ENCODE measurements at regions not wholly inside any gene's neighbourhood (a gene's known extent, or its start where the extent isn't known, plus 50 kb on each side); places are given as distances from the start of the nearest gene placed in this dataset.

- Histone ChIP-seq H3K9ac (ENCODE audit: low read length) (no peak overlapping the region), H3K9me2 (ENCODE audit: insufficient read depth, low read length) (no peaks in the 10 kb centered on the region), H2AFZ (ENCODE audit: low read depth, low read length) (no peak overlapping the region), H3K4me3 (ENCODE audit: low read length) (no peak overlapping the region), H3K79me2 (replicated peaks; ENCODE audit: insufficient read depth, low read length) (no peaks in the 10 kb centered on the region), H3K36me3 (ENCODE audit: insufficient read depth, low read length) (no peaks in the 10 kb centered on the region), H3K27me3 (ENCODE audit: insufficient read depth, low read depth, low read length) (no peaks in the 10 kb centered on the region), H3K9me3 (ENCODE audit: low read length) (no peaks in the 10 kb centered on the region), H3K27ac (ENCODE audit: low read length) (no peak overlapping the region), H3K4me2 (ENCODE audit: low read length) (no peak overlapping the region), H3F3A (ENCODE audit: insufficient read depth, low read length, poor library complexity, severe bottlenecking) (no peaks in the 10 kb centered on the region), H4K20me1 (ENCODE audit: insufficient read depth) (no peaks in the 10 kb centered on the region)
- no peak for TF ChIP-seq TAF1 (IDR thresholded peaks at IDR 0.05; ENCODE audit: low read depth)
- TF ChIP-seq RAD21 (conservative IDR thresholded peaks at IDR 0.05), result no peak
- TF ChIP-seq SMC3 (conservative IDR thresholded peaks at IDR 0.05; ENCODE audit: poor library complexity), result no peak
- TF ChIP-seq EP300 (conservative IDR thresholded peaks at IDR 0.05; ENCODE audit: poor library complexity, severe bottlenecking), result no peak
- no peak for TF ChIP-seq MXI1 (conservative IDR thresholded peaks at IDR 0.05; ENCODE audit: poor library complexity, severe bottlenecking)
- TF ChIP-seq, protein P1, sequence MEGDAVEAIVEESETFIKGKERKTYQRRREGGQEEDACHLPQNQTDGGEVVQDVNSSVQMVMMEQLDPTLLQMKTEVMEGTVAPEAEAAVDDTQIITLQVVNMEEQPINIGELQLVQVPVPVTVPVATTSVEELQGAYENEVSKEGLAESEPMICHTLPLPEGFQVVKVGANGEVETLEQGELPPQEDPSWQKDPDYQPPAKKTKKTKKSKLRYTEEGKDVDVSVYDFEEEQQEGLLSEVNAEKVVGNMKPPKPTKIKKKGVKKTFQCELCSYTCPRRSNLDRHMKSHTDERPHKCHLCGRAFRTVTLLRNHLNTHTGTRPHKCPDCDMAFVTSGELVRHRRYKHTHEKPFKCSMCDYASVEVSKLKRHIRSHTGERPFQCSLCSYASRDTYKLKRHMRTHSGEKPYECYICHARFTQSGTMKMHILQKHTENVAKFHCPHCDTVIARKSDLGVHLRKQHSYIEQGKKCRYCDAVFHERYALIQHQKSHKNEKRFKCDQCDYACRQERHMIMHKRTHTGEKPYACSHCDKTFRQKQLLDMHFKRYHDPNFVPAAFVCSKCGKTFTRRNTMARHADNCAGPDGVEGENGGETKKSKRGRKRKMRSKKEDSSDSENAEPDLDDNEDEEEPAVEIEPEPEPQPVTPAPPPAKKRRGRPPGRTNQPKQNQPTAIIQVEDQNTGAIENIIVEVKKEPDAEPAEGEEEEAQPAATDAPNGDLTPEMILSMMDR (IDR thresholded peaks at IDR 0.05; ENCODE audit: poor library complexity, severe bottlenecking), result no peak
- TF ChIP-seq EZH2 (IDR thresholded peaks at IDR 0.05; ENCODE audit: borderline replicate concordance, insufficient read depth, low read length, poor library complexity, severe bottlenecking), result no peak
- no peak for TF ChIP-seq POLR2AphosphoS5 (IDR thresholded peaks at IDR 0.05)
- no peak for TF ChIP-seq REST (IDR thresholded peaks at IDR 0.05; ENCODE audit: borderline replicate concordance)
These were observed 463.0 kb downstream of the SIPA1L2 start for GRCh38 chr1:232166942-232167341.

DNA sequence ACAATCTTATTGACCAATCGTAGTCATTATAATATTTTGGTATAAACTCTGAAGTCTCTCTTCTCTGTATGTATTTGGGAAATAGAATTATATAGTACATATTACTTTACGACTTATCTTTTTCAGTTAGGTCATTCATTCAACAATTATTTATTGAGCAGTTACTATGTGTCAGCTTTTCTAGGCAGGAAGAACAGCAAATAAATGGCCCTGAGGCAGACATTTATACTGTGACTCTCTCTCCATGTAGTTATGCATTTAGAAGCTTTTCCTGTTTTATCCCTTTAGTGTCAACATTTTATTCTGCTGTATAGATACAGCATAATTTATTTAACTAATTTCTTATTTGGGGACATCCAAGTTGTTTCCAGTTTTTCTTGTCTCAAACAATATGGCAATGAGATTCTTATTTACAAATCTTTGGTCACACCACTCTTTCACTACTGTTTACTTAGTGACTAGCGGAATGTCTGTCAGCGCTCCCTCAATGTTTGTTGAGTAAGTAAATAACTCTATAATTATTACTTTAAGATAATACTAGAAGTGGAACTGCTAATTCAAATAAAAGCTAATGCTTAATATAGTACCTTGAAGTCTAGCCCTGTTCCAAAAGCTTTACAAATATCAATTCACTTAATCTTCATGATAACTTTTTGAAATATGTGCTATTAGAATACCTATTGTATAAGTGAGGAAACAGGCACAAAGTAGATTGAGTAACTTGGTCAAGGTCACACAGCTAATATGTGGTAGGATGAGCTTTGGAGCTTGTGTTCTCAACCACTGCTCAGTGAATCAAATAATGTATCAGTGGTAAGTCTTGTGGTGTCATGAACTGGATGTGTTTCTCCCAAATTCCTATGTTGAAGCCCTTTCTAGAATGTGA, 465.6 kb downstream of the SIPA1L2 start:
- no peak overlapping the region for H3K27ac ChIP-seq (ENCODE audit: low read length)
- H4K20me1 ChIP-seq (ENCODE audit: insufficient read depth), result no peaks in the 10 kb centered on the region
- TF ChIP-seq REST (IDR thresholded peaks at IDR 0.05; ENCODE audit: borderline replicate concordance), result no peak
- TF ChIP-seq TAF1 (IDR thresholded peaks at IDR 0.05; ENCODE audit: low read depth), result no peak
- TF ChIP-seq RAD21 (conservative IDR thresholded peaks at IDR 0.05), result no peak
- no peak for TF ChIP-seq EP300 (conservative IDR thresholded peaks at IDR 0.05; ENCODE audit: poor library complexity, severe bottlenecking)
- TF ChIP-seq, protein P1 (IDR thresholded peaks at IDR 0.05; ENCODE audit: poor library complexity, severe bottlenecking), result no peak
- no peak for TF ChIP-seq SMC3 (conservative IDR thresholded peaks at IDR 0.05; ENCODE audit: poor library complexity)
- TF ChIP-seq MXI1 (conservative IDR thresholded peaks at IDR 0.05; ENCODE audit: poor library complexity, severe bottlenecking), result no peak
- no peak for TF ChIP-seq EZH2 (IDR thresholded peaks at IDR 0.05; ENCODE audit: borderline replicate concordance, insufficient read depth, low read length, poor library complexity, severe bottlenecking)
- TF ChIP-seq POLR2AphosphoS5 (IDR thresholded peaks at IDR 0.05), result no peak
- no peak overlapping the region for H3K4me2 ChIP-seq (ENCODE audit: low read length)
- no peaks in the 10 kb centered on the region for H3K27me3 ChIP-seq (ENCODE audit: insufficient read depth, low read depth, low read length)
- H3K9ac ChIP-seq (ENCODE audit: low read length), result no peak overlapping the region
- no peaks in the 10 kb centered on the region for H3F3A ChIP-seq (ENCODE audit: insufficient read depth, low read length, poor library complexity, severe bottlenecking)
- no peaks in the 10 kb centered on the region for H3K9me2 ChIP-seq (ENCODE audit: insufficient read depth, low read length)
- no peaks in the 10 kb centered on the region for H3K79me2 ChIP-seq (replicated peaks; ENCODE audit: insufficient read depth, low read length)
- H2AFZ ChIP-seq (ENCODE audit: low read depth, low read length), result no peak overlapping the region
- no peaks in the 10 kb centered on the region for H3K9me3 ChIP-seq (ENCODE audit: low read length)
- no peak overlapping the region for H3K4me3 ChIP-seq (ENCODE audit: low read length)
- H3K36me3 ChIP-seq (ENCODE audit: insufficient read depth, low read length), result no peaks in the 10 kb centered on the region
